ENCODE measurements at regions not wholly inside any gene's neighbourhood (a gene's known extent, or its start where the extent isn't known, plus 50 kb on each side); places are given as distances from the start of the nearest gene placed in this dataset.

- Histone ChIP-seq H3K27me3 (ENCODE audit: insufficient read depth, low read length) (no peaks in the 10 kb centered on the region), H3K79me2 (ENCODE audit: insufficient read depth, low read length) (no peaks in the 10 kb centered on the region), H3K4me3 (replicated peaks in 1 of 2; ENCODE audit: low read depth in 1 of 2, low read length in 2 of 2) (no peak overlapping the region), H3K4me2 (ENCODE audit: low read length) (no peak overlapping the region), H3K9me2 (ENCODE audit: insufficient read depth) (no peaks in the 10 kb centered on the region), H4K20me1 (ENCODE audit: insufficient read depth) (no peaks in the 10 kb centered on the region), H3K9ac (ENCODE audit: low read length) (no peak overlapping the region), H3K4me1 (ENCODE audit: control insufficient read depth in 1 of 2, insufficient read depth in 2 of 2, low read length in 2 of 2) (no peaks in the 10 kb centered on the region), H2AFZ (ENCODE audit: low read depth, low read length, poor library complexity, severe bottlenecking) (no peak overlapping the region), H3K36me3 (ENCODE audit: control insufficient read depth in 1 of 2, insufficient read depth in 2 of 2, low read length in 2 of 2) (no peaks in the 10 kb centered on the region), H3K9me3 (ENCODE audit: control insufficient read depth in 1 of 2, insufficient read depth in 1 of 2, low read depth in 1 of 2, low read length in 2 of 2) (peaks cover 9% of the 10 kb centered on the region in 2 experiments; a peak in 2 of 4 replicates), H3K27ac (ENCODE audit: low read depth, low read length) (no peak overlapping the region)
- intact Hi-C loops (cut with micrococcal nuclease): no loop called here
- DNase-seq (ENCODE audit: low read depth, low spot score) (no peak), ATAC-seq (no peak)
- ChIA-PET POLR2A (no interaction called here), RAD21 (ENCODE audit: low non-redundant PET in 1 of 2, low total read pairs in 2 of 2, uncharacterized antibody in 2 of 2, unreplicated experiment in 2 of 2) (no interaction called here), CTCF (no interaction called here)
- TF ChIP-seq RAD21 (IDR thresholded peaks at IDR 0.05; ENCODE audit: low read depth) (no peak), FOSL1 (IDR thresholded peaks at IDR 0.05; ENCODE audit: low read depth) (no peak), YY1 (IDR thresholded peaks at IDR 0.05; ENCODE audit: extremely low read depth, insufficient replicate concordance, low read depth, low read length) (no peak), CTCF (IDR thresholded peaks at IDR 0.05 in 2 of 3, conservative IDR thresholded peaks at IDR 0.05 in 1 of 3; ENCODE audit: borderline replicate concordance in 1 of 3, insufficient read depth in 1 of 3, low read depth in 2 of 3, low read length in 2 of 3) (no peak), REST (IDR thresholded peaks at IDR 0.05; ENCODE audit: low read depth) (no peak), CEBPB (IDR thresholded peaks at IDR 0.05; ENCODE audit: low read depth) (no peak), MAX (IDR thresholded peaks at IDR 0.05) (no peak), CBX3 (IDR thresholded peaks at IDR 0.05; ENCODE audit: low read depth) (no peak), ELF1 (IDR thresholded peaks at IDR 0.05; ENCODE audit: borderline replicate concordance, low read depth) (no peak), POLR2A (IDR thresholded peaks at IDR 0.05; ENCODE audit: borderline replicate concordance, extremely low read depth, insufficient read depth, insufficient read length) (no peak), ZNF274 (IDR thresholded peaks at IDR 0.05; ENCODE audit: low read depth, low read length) (no peak)
- no TSS peak for BruUV-seq (replicated peaks)
Observed at GRCh38 chr12:33617218-33617617, 177.6 kb upstream of the SYT10 start.

Measured in HCT116 (cell line).